HG03521 (cell line): ENCODE measurements at regions not wholly inside any gene's neighbourhood (a gene's known extent, or its start where the extent isn't known, plus 50 kb on each side); places are given as distances from the start of the nearest gene placed in this dataset.

Experiments used
- ATAC-seq: cut with Tn5 transposase; IDR thresholded peaks from one replicate; pipeline ENCODE4 v1.9.1; 2021; ENCODE audit warnings: mild to moderate bottlenecking, moderate library complexity; ENCODE audit not compliant: unreplicated experiment

GRCh38 chr3:139780593-139780992 lies 102.8 kb upstream of the NMNAT3 start:
- no peak for ATAC-seq

GRCh38 chr3:139778682-139779233 lies 101.0 kb upstream of the NMNAT3 start:
- ATAC-seq = no peak

- no peak for ATAC-seq
Measured at GRCh38 chr3:139774560-139775302, 97.0 kb upstream of the NMNAT3 start.

GRCh38 chr3:139772539-139773500 lies 95.0 kb upstream of the NMNAT3 start:
- ATAC-seq = no peak

- ATAC-seq = no peak
Measured at GRCh38 chr3:139771331-139771730, 93.6 kb upstream of the NMNAT3 start.

- no peak for ATAC-seq
Measured at GRCh38 chr3:139770577-139770976, 92.8 kb upstream of the NMNAT3 start.

GRCh38 chr3:139769796-139770195 lies 92.0 kb upstream of the NMNAT3 start:
- ATAC-seq = no peak

GRCh38 chr3:139764936-139765335 lies 87.2 kb upstream of the NMNAT3 start:
- no peak for ATAC-seq

GRCh38 chr3:139764069-139764905 lies 86.5 kb upstream of the NMNAT3 start:
- ATAC-seq = no peak

- ATAC-seq = no peak
Measured at GRCh38 chr3:139762302-139762701, 84.5 kb upstream of the NMNAT3 start.

GRCh38 chr3:139759470-139759869 lies 81.7 kb upstream of the NMNAT3 start:
- no peak for ATAC-seq

- ATAC-seq = no peak
Measured at GRCh38 chr3:139758654-139759291, 81.0 kb upstream of the NMNAT3 start.

GRCh38 chr3:139757448-139758030 lies 79.8 kb upstream of the NMNAT3 start:
- no peak for ATAC-seq

- ATAC-seq = no peak
Measured at GRCh38 chr3:139756529-139757103, 78.8 kb upstream of the NMNAT3 start.

GRCh38 chr3:139755551-139755950 lies 77.8 kb upstream of the NMNAT3 start:
- ATAC-seq = no peak

- peak; percentile 59 for ATAC-seq
Measured at GRCh38 chr3:139751789-139752188, 74.0 kb upstream of the NMNAT3 start.

GRCh38 chr3:139746481-139746880 lies 68.7 kb upstream of the NMNAT3 start:
- no peak for ATAC-seq

- no peak for ATAC-seq
Measured at GRCh38 chr3:139745831-139746230, 68.1 kb upstream of the NMNAT3 start.

- no peak for ATAC-seq
Measured at GRCh38 chr3:139738697-139739096, 60.9 kb upstream of the NMNAT3 start.
